Left ventricle myocardium inferior (tissue), 1 donor: ENCODE measurements at regions not wholly inside any gene's neighbourhood (a gene's known extent, or its start where the extent isn't known, plus 50 kb on each side); places are given as distances from the start of the nearest gene placed in this dataset.

ENCODE experiments used
- DNase-seq: peaks from one replicate; pipeline ENCODE4 v3.0.0-alpha.2; 2020
- H3K27ac ChIP-seq: fragments of 200-600 bp; replicated peaks from 2 replicates; pipeline ENCODE4 v1.8.0; 2021
- H3K27me3 ChIP-seq: fragments of 200-600 bp; 2 replicates; pipeline ENCODE4 v1.8.0; 2021; ENCODE audit warnings: low read depth
- H3K36me3 ChIP-seq: fragments of 200-600 bp; 2 replicates; pipeline ENCODE4 v1.8.0; 2021
- H3K4me1 ChIP-seq: fragments of 200-600 bp; 2 replicates; pipeline ENCODE4 v1.8.0; 2021
- H3K4me3 ChIP-seq: fragments of 200-600 bp; 2 replicates; pipeline ENCODE4 v1.8.0; 2021; ENCODE audit warnings: mild to moderate bottlenecking, moderate library complexity
- H3K9me3 ChIP-seq: fragments of 200-600 bp; replicated peaks from 2 replicates; pipeline ENCODE4 v1.8.0; 2021
- intact Hi-C: fragments of 100-400 bp; cut with micrococcal nuclease; formaldehyde crosslinking; loops from one replicate; pipeline ENCODE4 v1.11.0; 2022
- TF ChIP-seq, protein P1 (sequence below): fragments of 200-600 bp; IDR thresholded peaks from 2 replicates; pipeline ENCODE4 v1.8.0; 2021; ENCODE audit warnings: antibody characterized with exemption, mild to moderate bottlenecking, borderline replicate concordance
- donor health status: DM: no; HTN: yes; CAD: no; lungs with severe emphysema.

DNA sequence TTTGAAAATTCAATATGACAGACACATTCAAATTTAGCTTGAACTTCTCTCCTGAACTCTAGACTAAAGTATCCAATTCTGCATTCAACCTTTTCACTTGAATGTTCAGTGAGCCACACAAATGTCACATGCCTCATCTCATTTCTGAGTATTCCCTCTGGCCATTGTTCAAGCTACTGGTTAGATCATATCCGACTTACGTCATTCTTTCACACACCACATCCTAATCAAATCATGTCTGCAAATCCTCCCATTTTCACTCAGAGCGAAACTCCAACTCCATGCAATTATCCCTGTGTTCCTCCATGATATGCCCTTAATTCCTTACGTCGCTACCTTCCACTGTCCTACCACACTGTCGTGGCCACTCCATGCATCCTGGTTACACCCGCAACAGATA lies 425.1 kb downstream of the CBLN2 start:
- Histone ChIP-seq H3K27me3 (no peaks in the 10 kb centered on the region), H3K4me3 (no peak overlapping the region), H3K9me3 (no peaks in the 10 kb centered on the region), H3K36me3 (no peaks in the 10 kb centered on the region), H3K4me1 (no peaks in the 10 kb centered on the region), H3K27ac (no peak overlapping the region)
- TF ChIP-seq, protein P1, sequence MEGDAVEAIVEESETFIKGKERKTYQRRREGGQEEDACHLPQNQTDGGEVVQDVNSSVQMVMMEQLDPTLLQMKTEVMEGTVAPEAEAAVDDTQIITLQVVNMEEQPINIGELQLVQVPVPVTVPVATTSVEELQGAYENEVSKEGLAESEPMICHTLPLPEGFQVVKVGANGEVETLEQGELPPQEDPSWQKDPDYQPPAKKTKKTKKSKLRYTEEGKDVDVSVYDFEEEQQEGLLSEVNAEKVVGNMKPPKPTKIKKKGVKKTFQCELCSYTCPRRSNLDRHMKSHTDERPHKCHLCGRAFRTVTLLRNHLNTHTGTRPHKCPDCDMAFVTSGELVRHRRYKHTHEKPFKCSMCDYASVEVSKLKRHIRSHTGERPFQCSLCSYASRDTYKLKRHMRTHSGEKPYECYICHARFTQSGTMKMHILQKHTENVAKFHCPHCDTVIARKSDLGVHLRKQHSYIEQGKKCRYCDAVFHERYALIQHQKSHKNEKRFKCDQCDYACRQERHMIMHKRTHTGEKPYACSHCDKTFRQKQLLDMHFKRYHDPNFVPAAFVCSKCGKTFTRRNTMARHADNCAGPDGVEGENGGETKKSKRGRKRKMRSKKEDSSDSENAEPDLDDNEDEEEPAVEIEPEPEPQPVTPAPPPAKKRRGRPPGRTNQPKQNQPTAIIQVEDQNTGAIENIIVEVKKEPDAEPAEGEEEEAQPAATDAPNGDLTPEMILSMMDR: no peak
- intact Hi-C loops: no loop called here
- DNase-seq: no peak

DNA sequence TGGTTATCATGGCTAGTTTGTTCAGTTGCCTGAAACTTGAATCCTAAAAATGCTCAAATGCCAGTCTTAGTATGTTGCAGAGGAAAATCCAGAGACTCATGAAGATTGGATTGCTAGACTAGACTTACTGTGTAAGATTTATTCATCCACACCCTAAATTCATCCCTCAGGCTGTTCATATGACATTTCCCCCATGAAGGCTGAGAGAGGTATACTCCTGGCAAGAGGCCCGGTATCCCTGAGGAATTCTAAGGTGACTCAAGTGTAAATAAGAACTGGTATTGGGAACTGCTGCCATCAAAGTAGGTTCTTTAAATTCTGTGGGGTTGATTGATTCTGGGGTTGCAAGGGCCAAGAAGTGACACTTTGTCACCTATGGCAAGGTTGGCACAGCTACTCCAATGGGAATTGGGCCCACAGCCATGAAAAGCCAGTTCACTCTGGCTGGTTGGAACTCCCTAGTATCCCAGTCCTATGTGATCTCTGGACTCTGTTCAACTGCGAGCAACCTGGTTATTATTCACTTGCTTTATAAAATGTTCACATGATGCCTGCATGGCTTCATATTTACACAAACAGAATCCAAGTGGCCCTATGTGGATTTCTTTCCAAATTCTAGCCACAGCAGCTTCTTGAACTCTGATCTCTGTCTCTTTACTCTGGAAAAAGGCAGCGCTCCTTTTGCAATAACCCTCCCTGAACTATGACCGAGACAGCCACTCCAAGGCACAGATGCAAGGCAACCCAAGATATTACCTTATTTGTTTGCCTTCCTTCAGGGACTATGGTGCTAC lies 429.1 kb downstream of the CBLN2 start:
- intact Hi-C loops: no loop called here
- Histone ChIP-seq H3K27me3 (no peaks in the 10 kb centered on the region), H3K36me3 (no peaks in the 10 kb centered on the region), H3K4me1 (no peaks in the 10 kb centered on the region), H3K27ac (no peak overlapping the region), H3K4me3 (no peak overlapping the region), H3K9me3 (peaks cover 4% of the 10 kb centered on the region)
- DNase-seq: no peak
- TF ChIP-seq, protein P1: no peak

DNA sequence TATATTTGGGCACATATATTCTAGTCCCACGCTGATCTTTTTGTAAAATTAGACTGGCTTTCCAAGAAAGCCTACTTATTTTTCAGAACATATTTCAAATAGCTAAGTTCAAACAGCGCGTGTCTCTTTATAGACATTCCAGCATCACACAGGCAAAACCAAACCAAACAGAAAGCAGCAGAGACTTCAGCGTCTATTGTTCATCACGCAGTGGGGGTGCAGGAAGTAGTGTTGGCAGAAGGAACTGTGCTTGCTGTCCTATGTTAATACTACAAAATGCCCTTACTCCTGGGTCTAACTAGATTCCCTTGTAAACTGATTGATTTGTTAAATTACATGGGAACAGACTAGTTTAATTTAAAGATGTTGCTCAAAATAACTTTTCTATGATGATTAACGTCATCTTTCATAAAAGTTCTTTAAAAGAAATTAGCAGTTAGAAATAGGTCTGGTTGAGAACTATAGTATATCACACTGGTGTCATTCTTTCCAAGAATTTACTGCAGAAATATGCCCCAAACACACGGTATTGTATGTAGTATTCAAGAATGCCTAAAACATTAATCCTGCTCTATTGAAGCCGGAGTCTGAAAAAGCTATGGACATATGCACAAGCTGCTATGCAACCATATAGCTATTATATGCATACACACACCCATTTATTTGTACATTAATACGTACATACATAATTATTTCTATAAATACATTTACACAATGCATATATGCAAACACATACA lies 436.3 kb downstream of the CBLN2 start:
- no peak for DNase-seq
- Histone ChIP-seq H3K9me3 (peaks cover 4% of the 10 kb centered on the region), H3K36me3 (no peaks in the 10 kb centered on the region), H3K27ac (no peak overlapping the region), H3K4me3 (no peak overlapping the region), H3K27me3 (no peaks in the 10 kb centered on the region), H3K4me1 (no peaks in the 10 kb centered on the region)
- intact Hi-C loops: no loop called here
- TF ChIP-seq, protein P1: no peak

DNA sequence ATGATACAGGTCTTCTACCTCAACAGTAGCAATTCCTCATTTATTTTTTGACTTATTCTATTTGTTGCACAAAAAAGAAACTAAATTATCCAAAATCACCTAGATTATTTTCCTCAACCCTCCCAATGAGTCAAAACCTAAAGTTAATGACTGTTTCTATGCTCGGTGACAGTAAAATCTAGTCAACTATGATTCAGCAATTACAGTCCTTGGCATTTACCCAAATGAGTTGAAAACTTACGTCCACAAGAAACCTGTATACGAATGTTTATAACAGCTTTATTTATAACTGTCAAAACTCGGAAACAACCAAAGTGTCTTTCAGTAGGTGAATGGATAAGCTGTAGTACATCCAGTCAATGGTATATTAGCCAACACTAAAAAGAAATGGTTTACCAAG lies 439.3 kb downstream of the CBLN2 start:
- intact Hi-C loops: no loop called here
- TF ChIP-seq, protein P1: no peak
- Histone ChIP-seq H3K9me3 (no peaks in the 10 kb centered on the region), H3K4me3 (no peak overlapping the region), H3K27me3 (no peaks in the 10 kb centered on the region), H3K27ac (no peak overlapping the region), H3K4me1 (no peaks in the 10 kb centered on the region), H3K36me3 (no peaks in the 10 kb centered on the region)
- no peak for DNase-seq

DNA sequence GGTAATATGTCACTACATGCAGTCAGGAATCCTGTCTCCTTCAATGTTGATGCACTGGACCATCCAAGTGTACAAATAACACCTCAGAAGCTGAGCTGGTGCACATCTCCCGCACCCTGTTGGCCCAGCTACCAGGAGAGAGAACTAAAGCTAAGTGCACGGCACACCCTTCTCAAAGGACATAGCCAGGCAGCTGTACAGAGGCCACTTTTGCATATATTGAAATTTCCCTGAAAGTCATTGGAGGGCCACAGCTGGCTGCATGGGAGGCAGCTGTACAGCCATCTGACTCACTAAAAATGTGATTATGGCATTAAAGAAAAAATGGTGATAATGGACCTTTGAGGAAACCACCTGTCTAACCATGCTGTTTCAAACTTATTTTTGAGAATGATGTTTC lies 441.7 kb downstream of the CBLN2 start:
- no peaks in the 10 kb centered on the region for H3K27me3 ChIP-seq
- TF ChIP-seq, protein P1: no peak
- no peaks in the 10 kb centered on the region for H3K36me3 ChIP-seq
- DNase-seq: no peak
- intact Hi-C loops: no loop called here
- H3K27ac ChIP-seq: no peak overlapping the region
- no peak overlapping the region for H3K4me3 ChIP-seq
- H3K4me1 ChIP-seq: no peaks in the 10 kb centered on the region
- no peaks in the 10 kb centered on the region for H3K9me3 ChIP-seq
